Thymus (tissue), 11 donors: ENCODE measurements at regions not wholly inside any gene's neighbourhood (a gene's known extent, or its start where the extent isn't known, plus 50 kb on each side); places are given as distances from the start of the nearest gene placed in this dataset.

Source experiments
- DNase-seq, 9 donors: peaks; one replicate each; pipeline ENCODE4 v3.0.0-alpha.2; 2013; ENCODE audit warnings: low spot score in 9 of 9, low read depth in 6 of 9, missing footprints in 1 of 9
- H3K27ac ChIP-seq, 2 donors: one replicate each; pipeline ENCODE4 v1.5.1; 2013; ENCODE audit warnings: control low read depth in 1 of 2, low read depth in 1 of 2, low read length in 1 of 2, mild to moderate bottlenecking in 1 of 2, moderate library complexity in 1 of 2
- H3K27me3 ChIP-seq, 2 donors: one replicate each; pipeline ENCODE4 v1.5.1; 2013; ENCODE audit warnings: low read length in 1 of 2; ENCODE audit not compliant: control insufficient read depth in 2 of 2, insufficient read depth in 1 of 2
- H3K36me3 ChIP-seq, 2 donors: one replicate each; pipeline ENCODE4 v1.5.1; 2013; ENCODE audit warnings: low read length in 1 of 2, mild to moderate bottlenecking in 1 of 2, moderate library complexity in 1 of 2; ENCODE audit not compliant: control insufficient read depth in 2 of 2, insufficient read depth in 2 of 2
- H3K4me1 ChIP-seq, 2 donors: one replicate each; pipeline ENCODE4 v1.5.1; 2013; ENCODE audit warnings: low read length in 2 of 2; ENCODE audit not compliant: control insufficient read depth in 2 of 2, insufficient read depth in 2 of 2
- H3K4me3 ChIP-seq, 2 donors: one replicate each; pipeline ENCODE4 v1.5.1; 2013; ENCODE audit warnings: low read length in 2 of 2, control low read depth in 1 of 2, mild to moderate bottlenecking in 1 of 2
- H3K9me3 ChIP-seq, 2 donors: one replicate each; pipeline ENCODE4 v1.5.1; 2013; ENCODE audit warnings: low read length in 1 of 2, mild to moderate bottlenecking in 1 of 2; ENCODE audit not compliant: control insufficient read depth in 2 of 2, insufficient read depth in 1 of 2
- WGBS: extraction: QIAGEN DNeasy Blood & Tissue Kit; methylation state at CpG from one replicate; pipeline ENCODE4 v1.1.7; 2013; 5-methylcytosine and 5-hydroxymethylcytosine counted together
- donor health status: healthy.

DNA sequence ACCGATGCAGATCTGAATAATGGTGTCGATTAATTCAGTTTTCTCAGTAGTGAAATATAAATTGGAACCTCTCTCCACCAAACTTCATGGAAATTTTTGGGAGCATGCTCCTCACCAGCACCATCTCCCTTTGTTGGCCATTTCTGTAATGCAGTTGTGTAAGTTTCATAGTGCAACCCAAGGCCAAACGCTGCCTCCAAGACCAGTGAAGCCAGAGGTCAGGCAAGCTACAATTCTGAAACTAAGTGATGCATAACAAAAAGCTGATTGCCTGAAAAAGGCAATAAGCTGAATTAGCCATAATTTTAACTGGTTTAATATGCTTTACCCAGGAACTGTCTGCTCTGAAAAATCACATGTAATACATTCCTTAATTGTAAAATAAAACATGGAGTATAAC lies 138.3 kb upstream of the TACR1 start:
- Histone ChIP-seq H3K4me1 (no peaks in the 10 kb centered on the region), H3K27ac (no peak overlapping the region), H3K27me3 (no peaks in the 10 kb centered on the region), H3K9me3 (no peaks in the 10 kb centered on the region), H3K36me3 (no peaks in the 10 kb centered on the region), H3K4me3 (no peak overlapping the region)
- WGBS, result 97% methylated on average over 3 of the region's 3 CpGs
- DNase-seq, result no peak

DNA sequence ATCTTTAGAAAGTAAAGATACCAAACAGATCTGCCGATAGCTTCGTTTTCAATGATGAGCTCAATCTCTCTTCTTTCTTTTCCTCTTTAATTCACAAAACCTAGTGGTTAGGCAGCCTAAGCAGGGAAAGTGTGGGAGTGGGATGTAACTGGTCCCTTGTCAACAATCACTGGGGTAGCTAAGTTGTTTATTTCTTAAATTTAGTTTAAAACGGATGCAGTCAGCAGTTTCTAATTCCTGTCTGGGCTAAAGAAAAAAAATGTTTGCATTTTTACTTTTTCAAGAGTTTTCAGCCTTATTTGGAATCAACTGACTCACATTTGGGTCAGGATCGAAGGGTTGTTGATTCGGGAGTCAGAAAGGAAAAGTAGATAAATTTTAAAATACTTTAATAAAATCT lies 137.7 kb upstream of the TACR1 start:
- no peaks in the 10 kb centered on the region for H3K9me3 ChIP-seq
- DNase-seq, result no peak
- H3K4me3 ChIP-seq, result no peak overlapping the region
- no peaks in the 10 kb centered on the region for H3K4me1 ChIP-seq
- no peaks in the 10 kb centered on the region for H3K36me3 ChIP-seq
- no peak overlapping the region for H3K27ac ChIP-seq
- 71% methylated on average over 5 of the region's 5 CpGs for WGBS
- no peaks in the 10 kb centered on the region for H3K27me3 ChIP-seq

DNA sequence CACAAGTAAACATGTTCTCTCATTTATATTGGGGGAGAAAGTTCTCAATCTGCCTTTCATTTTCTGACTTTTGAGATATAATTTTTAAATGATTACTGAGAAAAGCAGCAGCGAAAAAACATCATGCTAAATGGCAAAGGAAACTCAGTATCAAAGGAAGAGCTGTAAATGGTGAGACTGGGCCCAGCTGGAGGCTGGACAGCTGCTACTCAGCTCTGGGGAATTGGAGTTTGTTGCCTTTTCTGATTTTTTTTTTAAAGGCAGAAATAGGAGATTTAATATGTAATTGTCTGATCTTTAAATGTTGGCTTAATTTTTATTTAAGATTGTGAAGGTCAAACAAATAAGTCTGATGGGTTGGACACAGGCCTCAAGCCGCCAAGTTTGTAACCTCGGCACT lies 137.1 kb upstream of the TACR1 start:
- 96% methylated on average over 3 of the region's 3 CpGs for WGBS
- no peaks in the 10 kb centered on the region for H3K36me3 ChIP-seq
- no peaks in the 10 kb centered on the region for H3K27me3 ChIP-seq
- no peaks in the 10 kb centered on the region for H3K9me3 ChIP-seq
- H3K27ac ChIP-seq, result no peak overlapping the region
- no peak for DNase-seq
- no peaks in the 10 kb centered on the region for H3K4me1 ChIP-seq
- H3K4me3 ChIP-seq, result no peak overlapping the region

DNA sequence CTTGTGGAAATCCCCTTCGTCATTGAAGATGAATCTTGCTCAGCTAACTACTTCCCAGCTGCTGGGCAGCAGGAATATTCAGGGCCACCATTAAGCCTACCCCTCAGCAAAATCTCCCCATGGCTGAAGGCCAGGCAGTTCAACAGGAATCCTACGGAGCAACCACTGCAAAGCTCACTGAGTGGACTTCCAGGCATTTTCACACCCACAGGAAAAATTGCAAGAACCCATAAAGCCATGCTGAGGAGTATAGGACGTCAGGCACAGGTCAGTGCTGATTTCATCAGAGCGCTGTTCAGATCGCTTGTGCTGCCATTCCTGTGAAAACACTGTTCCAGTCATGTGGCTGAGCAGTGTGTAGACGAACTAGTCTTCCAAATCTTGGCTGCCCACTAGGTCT lies 134.8 kb upstream of the TACR1 start:
- no peaks in the 10 kb centered on the region for H3K9me3 ChIP-seq
- no peak overlapping the region for H3K4me3 ChIP-seq
- DNase-seq, result no peak
- no peaks in the 10 kb centered on the region for H3K4me1 ChIP-seq
- H3K27me3 ChIP-seq, result no peaks in the 10 kb centered on the region
- no peaks in the 10 kb centered on the region for H3K36me3 ChIP-seq
- 85% methylated on average over 6 of the region's 6 CpGs for WGBS
- no peak overlapping the region for H3K27ac ChIP-seq

DNA sequence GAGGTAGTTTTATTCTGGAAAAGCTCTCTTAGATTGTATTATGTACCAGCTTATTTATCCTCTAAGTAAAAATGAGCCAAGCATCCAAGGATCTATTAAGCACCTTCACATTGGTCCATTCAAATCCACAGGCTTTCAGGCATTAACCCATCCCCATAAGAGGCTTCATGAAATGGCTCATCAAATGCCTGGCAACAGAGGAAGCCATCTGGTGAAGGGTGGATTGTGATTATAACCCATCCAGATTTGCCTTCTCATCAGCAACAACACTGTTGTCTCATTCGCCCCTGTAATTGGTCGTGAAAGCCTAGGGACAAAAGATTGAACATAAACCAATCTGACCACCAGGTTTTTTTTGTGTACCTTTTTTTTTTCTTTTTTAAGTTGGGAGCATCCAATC lies 134.3 kb upstream of the TACR1 start:
- no peak for DNase-seq
- no peaks in the 10 kb centered on the region for H3K9me3 ChIP-seq
- no peaks in the 10 kb centered on the region for H3K4me1 ChIP-seq
- H3K4me3 ChIP-seq, result no peak overlapping the region
- H3K36me3 ChIP-seq, result no peaks in the 10 kb centered on the region
- H3K27me3 ChIP-seq, result no peaks in the 10 kb centered on the region
- 97% methylated on average over 2 of the region's 2 CpGs for WGBS
- H3K27ac ChIP-seq, result no peak overlapping the region

DNA sequence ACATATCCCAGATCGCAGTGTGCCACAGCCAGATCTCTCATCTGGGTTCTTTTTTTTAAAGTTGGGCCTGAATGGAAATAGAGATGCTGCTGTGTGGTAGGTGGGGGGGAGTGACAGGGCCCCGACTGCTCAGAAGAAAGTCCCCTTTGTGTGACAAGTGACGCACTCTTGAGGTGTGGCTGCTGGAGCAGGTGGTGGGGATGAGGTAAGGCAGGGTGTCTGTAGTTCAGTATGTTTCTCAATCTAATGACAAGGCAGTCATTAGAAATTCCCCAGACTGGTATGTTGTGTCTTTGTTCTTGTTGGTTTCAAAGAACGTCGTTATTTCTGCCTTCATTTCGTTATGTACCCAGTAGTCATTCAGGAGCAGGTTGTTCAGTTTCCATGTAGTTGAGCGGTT lies 128.8 kb upstream of the TACR1 start:
- H3K4me3 ChIP-seq, result no peak overlapping the region
- no peaks in the 10 kb centered on the region for H3K9me3 ChIP-seq
- DNase-seq, result no peak
- H3K27ac ChIP-seq, result no peak overlapping the region
- H3K36me3 ChIP-seq, result no peaks in the 10 kb centered on the region
- no peaks in the 10 kb centered on the region for H3K27me3 ChIP-seq
- 94% methylated on average over 7 of the region's 7 CpGs for WGBS
- H3K4me1 ChIP-seq, result no peaks in the 10 kb centered on the region

DNA sequence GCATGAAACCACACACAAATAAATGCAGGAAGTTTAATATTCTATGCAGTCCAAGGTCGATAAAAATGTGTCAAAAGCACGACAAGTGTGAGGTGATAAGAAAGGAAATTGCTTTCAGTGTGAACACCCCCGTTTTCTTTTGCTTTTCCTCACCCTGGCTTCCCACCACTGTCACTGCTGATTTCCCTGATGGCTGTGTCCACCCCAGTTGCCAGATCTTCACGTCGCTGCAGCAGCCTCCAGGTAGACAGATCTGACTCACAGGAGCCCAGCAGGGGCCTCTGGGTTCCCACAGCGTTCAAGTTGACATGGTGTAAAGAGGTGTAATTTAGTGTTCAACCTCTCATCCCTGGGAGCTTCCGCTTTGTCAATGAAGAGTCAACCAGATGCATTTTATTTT lies 128.0 kb upstream of the TACR1 start:
- Histone ChIP-seq H3K4me3 (no peak overlapping the region), H3K27ac (no peak overlapping the region), H3K36me3 (no peaks in the 10 kb centered on the region), H3K4me1 (no peaks in the 10 kb centered on the region), H3K9me3 (no peaks in the 10 kb centered on the region), H3K27me3 (no peaks in the 10 kb centered on the region)
- DNase-seq, result no peak
- WGBS, result 65% methylated on average over 7 of the region's 7 CpGs

DNA sequence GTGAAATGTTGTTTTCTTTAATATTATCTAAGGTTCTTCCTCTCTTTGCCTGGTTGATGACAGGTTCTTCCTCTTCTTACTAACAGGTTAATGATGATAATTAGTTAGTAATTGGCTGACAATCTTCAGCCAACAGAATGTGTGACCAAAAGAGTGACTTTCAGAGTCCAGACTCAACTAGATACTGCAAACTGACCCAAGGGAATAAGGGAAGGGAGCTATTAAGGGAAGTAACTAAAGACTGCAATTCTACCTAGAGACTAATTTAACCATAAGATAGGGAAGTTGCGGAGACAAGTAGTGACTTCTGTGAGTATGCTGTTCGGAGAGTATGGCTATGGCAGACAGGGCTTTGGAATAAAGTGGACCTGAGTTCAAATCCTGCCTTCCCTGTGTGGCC lies 127.3 kb upstream of the TACR1 start:
- H3K36me3 ChIP-seq, result no peaks in the 10 kb centered on the region
- H3K27ac ChIP-seq, result no peak overlapping the region
- H3K9me3 ChIP-seq, result no peaks in the 10 kb centered on the region
- no peaks in the 10 kb centered on the region for H3K4me1 ChIP-seq
- WGBS, result 97% methylated on average over 2 of the region's 2 CpGs
- H3K27me3 ChIP-seq, result no peaks in the 10 kb centered on the region
- DNase-seq, result no peak
- no peak overlapping the region for H3K4me3 ChIP-seq

DNA sequence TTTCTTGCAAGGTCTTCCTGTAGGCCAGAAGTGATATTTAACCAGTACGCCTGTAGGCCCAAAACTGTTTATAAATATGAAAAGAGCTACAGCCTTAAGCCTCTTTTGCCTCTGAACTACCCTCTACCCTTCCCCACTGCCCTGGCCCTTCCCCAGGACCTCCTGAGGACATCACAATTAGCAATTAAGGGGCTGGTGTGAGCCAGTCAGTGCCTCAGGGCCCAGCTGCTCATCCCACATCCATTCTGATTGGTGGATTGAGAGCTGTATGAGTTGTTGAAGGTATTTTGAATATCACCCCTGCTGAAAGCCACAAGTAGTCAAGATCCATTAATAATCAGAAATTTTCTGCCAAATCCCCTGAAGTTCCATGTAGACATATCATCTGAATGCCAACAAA lies 126.3 kb upstream of the TACR1 start:
- H3K9me3 ChIP-seq, result no peaks in the 10 kb centered on the region
- DNase-seq, result no peak
- no peaks in the 10 kb centered on the region for H3K4me1 ChIP-seq
- H3K36me3 ChIP-seq, result no peaks in the 10 kb centered on the region
- no peak overlapping the region for H3K27ac ChIP-seq
- H3K27me3 ChIP-seq, result no peaks in the 10 kb centered on the region
- 98% methylated on average over 1 of the region's 1 CpG for WGBS
- no peak overlapping the region for H3K4me3 ChIP-seq

DNA sequence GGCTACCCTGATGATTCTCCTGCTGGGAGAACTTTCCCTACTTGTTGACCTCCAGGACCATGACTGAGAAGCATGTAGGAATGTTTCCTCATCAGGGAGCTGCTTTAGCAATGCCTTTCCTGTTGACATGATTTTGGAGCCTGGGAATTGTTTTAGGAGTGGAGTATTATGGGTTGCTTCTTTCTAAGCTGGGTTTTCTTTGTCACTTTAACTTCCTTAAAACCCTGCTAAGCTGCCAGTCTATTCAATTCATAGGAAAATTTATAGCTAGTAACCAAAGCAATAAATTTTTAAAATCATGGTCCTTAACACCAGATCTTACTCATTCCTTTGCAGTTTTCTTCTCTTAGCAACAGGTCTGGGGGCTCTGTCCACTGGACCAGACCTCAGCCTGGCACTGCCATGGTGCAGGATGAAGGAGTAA lies 125.6 kb upstream of the TACR1 start:
- H3K4me1 ChIP-seq, result no peaks in the 10 kb centered on the region
- no peaks in the 10 kb centered on the region for H3K9me3 ChIP-seq
- no peaks in the 10 kb centered on the region for H3K36me3 ChIP-seq
- DNase-seq, result no peak
- H3K27ac ChIP-seq, result no peak overlapping the region
- H3K27me3 ChIP-seq, result no peaks in the 10 kb centered on the region
- H3K4me3 ChIP-seq, result no peak overlapping the region
